IPS DF 19.7 (cell line): ENCODE measurements at regions not wholly inside any gene's neighbourhood (a gene's known extent, or its start where the extent isn't known, plus 50 kb on each side); places are given as distances from the start of the nearest gene placed in this dataset.

Source experiments
- DNase-seq: peaks from one replicate; pipeline ENCODE4 v3.0.0-alpha.2; 2013; ENCODE audit warnings: low read depth, low spot score

DNA sequence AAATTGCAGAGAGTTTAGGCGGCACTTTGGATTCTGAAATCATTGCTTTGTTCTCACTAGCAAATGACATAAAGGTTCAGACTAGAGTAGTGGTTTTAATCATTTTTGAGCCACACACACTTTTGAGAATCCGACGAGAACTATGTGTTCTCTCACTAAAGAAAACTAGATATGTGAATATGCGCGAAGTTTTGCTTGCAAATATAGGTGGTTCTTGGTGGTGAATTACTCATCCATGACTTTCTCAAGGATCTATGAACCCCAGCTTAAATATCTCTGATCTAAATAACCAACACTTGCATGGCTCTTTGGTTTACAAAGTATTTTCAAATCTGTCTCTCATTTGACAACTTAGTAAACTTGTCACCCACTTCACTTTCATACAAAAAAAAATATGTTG, 54.8 kb downstream of the NOG start:
- DNase-seq: no peak

DNA sequence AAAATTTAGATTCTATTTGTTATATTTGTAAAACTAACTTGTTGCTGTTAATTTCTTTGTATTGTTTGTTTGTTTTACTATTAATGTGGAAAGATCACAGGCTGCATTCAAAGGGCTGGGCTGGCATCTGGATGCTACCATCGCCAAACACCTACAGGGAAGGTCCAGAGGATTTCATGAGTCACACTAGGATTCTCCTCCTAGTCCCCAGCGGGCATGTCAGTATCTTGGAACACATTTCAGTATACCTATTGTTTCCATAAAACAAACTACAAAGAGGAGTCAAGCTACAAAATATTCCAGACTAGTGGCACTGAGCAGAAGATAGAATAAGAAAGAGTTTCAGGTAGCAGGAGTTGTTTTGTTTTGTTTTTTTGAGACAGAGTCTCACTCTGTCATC, 55.3 kb downstream of the NOG start:
- no peak for DNase-seq

DNA sequence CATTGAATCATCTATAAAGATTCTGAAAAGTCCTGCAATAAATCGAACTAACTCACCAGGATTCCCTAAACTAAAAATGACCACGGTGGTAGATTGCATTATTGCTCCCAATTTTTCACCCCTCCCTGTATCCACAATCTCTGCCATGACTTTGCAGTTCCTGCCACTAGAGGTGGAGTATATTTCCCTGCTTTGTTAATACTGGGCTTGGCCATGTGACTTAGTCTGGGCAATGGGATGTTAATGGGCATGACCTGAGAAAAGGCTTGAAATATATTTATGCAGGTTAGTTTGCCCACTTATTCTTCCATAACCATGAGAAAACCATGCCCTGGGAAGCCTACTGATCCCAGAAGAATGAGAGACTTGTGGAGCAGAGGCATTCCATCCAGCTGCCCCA, 59.1 kb downstream of the NOG start:
- DNase-seq: no peak

DNA sequence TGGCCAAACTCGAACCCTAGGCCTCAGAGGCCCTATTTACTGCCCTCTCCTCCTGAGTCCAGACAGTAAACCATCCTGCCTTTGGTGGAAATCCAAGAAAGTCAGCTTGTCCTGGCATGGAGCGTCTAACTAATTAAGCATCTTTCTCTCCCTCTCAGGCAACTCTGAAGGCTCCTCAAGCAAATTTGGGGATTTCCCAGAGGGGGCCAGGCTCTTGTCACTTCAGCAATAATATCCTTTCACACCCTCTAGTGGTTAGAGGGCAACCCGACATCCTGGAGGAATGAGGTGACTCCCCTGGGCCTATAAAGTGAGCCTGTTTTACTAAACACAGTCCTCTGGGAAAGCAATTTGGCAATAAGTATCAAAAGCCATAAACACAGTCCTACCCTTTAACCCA, 60.4 kb downstream of the NOG start:
- peak; percentile 48 for DNase-seq

DNA sequence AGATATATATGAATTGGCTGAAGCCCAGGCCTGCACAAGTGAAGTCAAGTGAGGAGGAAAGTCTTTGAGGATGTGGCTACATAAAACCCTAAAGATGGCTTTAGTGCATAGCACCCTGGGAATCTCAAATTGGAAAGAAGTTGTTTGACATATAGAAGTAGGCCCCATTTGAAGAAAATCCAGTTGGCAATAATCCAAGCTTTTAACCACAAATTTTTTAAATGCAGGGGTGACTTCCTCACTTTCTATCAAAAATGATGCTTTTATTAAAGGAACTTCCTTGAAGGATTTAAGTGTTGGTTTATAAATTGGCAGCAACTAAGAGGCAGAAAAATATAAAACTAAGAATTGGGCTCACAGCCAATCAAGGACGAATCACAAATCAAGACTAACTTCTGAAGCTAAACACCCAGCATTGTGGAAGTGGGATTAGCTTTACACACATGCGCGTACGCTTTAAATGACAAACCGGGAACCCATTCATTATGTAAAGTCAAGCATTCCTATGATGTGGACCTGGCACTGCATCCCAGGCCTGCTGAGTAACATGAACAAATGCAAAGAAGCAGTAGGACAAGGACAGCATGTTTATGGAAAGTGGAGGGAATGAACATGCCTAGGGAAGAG, 63.3 kb downstream of the NOG start:
- DNase-seq: no peak

DNA sequence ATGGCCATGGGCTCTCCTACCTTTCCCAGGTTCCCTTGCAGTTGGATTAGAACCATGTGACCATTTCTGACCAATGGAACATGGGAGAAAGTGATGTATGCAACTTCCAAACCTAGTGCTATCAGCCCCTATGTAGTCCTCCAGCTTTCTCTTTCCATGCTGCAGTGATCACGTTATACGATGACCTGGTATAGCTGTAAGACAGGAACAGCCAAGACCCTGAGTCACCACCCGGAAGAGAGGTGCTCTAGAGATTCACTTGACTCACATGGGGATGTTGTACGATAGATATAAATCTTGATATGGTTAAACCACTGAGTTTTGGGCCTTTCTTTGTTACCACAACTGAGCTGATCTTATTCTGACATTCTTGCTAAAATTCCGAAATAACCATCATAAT, 65.1 kb downstream of the NOG start:
- DNase-seq: no peak

DNA sequence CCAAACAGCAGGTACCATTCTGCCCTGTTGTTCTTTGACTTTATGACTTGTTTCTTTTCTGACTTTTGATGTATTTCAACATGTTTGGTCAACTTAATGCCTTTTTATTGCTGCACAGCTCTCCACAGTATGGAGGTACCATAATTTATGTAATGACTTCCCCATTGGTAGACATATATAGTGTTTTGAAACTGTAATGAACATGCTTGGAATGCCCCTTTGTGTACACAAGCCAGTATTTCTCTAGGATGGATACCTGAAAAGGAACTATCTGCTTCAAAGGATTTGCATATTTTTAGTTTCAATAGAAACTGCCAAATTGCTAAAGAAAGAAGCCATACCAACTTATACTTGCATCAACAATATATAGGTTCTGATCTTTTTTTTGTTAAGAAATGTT, 66.1 kb downstream of the NOG start:
- DNase-seq: no peak

DNA sequence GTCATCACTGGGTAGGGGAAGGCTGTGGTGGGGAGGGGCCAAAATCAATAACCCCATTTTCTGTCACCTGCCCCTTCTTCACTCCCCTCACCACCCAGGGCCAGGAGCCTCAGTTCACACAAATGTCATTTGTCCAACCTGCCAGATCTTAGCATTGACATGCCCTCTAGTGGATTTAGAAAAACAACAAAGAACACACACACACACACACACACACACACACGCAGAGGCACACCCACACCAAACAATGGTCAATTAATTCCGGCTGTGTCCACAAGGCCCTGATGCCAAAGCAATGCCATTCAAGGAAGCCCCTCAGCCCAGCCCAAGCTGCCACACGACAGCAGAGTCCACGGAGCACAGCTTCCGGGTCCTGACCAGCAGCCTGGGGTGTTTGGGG, 68.4 kb downstream of the NOG start:
- DNase-seq: no peak

DNA sequence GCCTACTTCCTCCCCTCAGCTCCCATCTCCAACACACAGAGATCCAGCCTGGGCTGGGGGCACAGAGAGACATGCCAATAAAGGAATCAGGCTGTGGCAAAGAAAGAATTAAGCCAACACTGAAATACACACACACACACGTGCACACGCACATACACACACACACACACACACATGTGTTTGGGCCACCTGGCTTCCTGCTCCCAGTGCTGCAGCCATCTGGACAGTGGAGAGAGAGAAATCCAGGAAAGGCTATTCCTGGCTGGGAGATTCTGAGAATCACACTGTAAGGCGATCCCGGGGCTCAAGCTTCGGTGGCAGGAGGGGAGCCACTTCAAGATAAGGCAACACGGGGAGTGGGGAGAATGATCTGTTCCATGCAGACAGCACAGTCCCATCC, 72.4 kb downstream of the NOG start:
- no peak for DNase-seq

DNA sequence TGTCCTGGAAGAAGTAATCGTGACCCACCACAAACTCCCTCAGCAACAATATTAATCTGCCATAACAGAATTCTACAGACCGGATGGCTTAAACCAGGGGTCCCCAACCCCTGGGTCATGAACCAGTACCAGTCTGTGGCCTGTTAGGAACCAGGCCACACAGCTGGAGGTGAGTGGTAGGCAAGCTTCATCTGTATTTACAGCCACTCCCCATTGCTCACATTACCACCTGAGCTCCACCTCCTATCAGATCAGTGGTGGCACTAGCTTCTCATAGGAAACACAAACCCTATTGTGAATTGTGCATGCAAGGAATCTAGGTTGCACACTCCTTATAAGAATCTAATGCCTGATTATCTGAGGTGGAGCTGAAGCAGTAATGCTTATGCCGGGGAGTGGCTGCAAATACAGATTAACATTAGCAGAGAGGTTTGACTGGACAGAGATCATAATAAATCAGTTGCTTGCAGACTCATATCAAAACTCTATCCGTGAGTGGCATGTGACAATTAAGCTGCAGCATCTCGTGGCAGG, 74.5 kb downstream of the NOG start:
- no peak for DNase-seq

DNA sequence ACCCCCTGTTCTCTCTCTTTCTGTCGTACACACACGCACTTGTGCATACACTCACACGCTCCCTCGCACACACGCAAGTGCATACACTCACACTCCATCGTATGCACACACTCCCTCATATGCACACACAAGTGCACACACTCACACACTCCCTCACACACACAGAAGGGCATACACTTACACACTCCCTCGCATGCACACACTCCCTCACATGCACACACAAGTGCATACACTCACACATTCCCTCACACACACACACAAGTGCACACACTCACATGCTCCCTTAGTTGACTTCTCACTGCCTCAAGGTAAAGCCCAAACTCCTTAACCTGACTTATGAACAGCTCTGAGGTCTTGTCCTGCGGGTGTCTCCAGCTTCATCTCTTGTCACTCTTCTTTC, 78.7 kb downstream of the NOG start:
- no peak for DNase-seq

DNA sequence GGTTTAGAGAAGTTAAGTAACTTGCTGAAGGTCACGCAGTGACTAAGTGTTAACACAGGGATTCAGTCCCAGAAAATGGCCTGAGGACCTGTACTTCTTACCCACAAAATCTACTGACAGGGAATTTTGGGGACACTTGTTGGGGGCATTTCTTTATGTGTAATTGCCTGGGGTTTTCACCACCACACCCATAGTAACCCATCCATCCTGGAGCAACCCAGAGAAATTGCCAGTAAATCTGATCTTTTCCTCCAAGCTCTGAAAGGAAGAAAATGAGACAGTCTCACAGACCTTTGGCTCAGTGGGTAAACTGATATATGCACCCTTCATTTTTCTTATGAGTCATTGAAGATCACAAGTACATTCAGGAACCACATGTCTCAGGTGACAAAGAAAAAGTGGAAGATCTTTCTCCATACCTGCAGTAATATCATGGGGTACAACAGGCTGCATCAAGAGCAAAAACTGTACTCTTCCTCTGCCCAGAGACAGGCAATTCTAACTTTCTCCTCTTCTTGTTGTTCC, 81.0 kb downstream of the NOG start:
- DNase-seq: no peak

DNA sequence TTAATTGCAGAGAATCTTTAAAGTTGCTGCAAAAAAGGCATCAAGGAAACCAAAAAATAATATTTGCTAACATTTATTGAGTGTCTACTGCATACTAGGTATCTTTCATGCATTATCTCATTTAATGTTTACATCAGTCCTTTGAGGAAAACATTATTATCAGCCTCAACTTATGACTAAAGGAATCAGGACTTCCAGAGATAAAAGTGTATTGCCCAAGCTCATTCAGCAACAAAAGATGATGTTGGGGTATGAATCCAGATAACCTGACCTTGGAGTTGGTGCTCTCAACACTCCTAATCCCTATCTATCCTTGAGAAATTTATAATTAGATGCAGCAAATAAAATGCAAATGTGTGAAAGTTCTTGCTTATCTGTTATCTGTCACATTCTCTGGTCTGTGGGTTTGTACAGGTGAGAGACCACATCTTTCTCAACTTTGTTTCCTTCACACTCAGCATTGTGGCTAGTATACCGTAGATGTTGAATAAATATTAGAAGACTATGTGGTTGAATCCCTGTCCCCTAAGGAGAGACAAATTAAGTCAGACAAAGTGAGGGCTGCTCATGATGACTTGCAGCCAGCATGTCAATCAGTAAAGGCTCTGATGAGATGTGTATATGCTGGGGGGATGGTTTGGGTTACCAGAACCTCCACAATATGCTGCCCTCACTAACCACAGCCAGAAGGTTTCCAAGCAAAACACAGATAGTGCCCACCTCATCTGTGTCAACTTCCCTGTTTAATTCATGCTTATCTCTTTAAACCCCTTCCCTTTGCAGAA, 82.6 kb downstream of the NOG start:
- DNase-seq: no peak

DNA sequence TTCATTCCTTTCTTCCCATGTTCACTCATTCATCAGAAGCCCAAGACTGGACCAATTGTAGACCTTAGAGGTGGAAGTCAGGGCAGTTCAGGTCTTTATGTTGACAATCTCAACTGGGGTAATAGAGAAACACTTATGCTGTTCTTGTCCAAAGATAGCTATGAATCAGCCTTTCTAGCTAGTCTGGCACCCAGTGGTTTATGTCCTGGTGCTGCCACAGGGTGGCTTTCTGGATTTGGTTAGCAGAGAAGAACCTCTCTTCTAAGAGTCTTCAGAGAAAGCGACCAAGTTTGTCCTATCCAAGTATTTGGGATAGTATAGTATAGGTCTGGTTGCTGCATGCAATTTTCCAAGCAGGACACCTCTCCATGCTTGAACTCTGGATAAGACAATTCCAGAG, 83.3 kb downstream of the NOG start:
- DNase-seq: no peak

DNA sequence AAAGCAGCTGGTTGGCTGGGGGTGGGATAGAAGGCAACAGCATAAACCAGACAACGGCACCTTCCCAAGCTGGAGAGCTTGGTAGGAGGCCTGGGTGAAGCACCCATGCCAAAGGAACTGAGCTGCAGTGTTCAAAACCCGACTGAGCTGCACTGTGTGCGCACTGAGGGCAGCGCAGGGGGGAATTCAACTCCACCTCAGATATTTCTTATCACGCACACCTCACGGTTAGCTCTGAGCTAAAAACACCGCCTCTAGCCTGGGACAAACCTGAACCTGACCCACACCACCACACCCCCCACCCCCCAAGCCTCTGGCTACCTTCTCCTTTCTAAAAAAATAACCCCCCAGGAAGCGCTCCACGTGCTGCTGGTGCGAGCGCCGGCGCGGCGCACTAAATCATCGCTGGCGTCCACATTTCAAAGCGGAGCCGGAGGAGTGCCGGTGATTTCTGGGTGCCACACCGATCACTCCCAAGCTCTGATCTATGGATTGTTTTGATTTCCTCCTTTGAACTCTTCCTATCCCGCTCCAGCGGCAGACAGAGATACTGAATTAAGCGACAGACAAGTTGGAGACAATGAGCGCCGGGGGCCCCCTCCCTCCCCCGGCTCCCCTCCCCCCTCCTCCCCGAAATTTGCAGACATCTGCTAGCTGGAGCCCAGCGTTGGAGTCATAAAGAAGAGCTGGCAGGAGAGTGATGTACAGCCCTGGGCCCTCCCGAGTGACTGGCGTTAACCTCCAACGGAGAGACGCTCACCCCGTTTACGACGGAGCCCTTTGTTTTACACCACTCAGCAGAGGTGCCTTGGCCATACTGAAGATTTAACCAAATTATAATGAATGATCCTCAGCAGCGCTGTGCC, 85.0 kb downstream of the NOG start:
- DNase-seq: no peak

DNA sequence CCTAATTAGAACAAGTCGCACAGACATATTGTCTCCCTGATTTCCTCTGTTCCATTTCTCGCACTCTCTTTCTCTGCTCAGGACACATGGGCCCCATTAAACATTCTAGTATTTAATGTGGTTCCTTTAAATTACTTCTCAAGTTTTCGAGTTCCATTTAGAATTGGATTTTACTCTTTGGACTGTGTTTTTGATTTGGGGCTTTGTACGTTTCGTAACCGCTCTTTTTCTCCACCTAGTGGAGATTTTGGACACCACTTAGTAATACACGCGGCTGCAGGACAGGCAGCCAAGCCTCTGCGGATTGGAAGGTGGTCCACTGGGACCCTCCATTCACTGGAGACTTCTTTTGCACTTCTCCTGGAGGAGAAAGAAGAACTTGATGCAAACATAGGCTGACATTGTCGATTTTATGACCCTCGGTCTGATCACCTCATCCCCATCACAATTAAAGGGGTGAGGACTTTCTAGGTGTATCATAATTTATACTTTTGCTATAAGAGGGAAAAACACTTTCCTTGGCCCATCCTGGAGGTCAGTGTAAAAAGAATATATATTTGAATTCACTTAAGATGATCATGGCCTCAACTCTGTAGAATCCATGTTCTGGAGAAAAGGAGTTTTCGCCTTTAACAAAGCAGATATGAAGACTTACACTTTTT, 85.7 kb downstream of the NOG start:
- DNase-seq: no peak

DNA sequence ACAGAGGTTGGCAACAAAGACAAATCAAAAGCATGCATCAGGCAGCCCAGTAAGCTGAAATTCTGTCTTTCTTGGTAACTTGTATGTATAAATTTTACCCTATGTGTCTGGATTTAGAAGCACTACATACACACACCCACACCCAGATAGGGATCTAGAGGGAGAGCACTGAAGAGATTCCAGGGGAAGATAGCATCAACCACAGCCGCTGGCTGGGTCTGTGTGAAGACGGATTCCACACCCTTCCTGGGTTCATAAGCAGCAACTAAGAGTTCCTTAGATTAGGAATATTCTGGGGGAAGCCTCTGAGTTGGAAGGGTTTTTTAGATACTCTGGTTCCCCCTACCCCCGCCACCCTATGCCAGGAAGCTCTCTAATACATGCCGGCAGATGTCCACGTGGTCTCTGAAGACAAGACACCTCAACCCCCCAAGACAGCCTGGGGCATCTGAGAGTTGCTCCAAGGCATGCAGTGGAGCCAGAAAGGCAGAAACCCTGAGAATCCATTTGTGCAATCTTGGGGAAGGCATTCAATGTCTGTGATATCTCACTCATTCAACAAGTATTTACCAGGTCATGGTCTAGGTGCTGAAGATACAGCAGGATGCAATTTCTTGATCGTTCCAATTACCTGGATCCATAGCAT, 86.4 kb downstream of the NOG start:
- no peak for DNase-seq

DNA sequence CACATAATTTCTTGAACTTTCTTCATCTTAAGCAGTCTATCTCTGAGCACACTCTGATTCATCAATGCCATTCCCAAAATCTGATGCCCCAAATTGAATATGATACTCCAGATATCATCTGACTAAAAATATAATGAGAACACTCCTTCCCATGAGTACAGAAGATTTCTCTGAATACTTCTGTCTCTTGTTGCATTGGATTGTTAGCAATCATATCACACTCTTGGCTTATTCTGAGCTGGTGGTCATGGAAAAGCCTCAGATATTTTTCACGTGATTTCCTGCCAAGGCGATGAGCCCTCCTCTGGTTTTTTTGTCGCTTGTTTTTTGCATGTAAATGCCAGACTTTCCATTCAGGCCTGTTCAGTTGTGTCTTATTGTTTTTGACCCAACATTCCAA, 87.2 kb downstream of the NOG start:
- DNase-seq: no peak

DNA sequence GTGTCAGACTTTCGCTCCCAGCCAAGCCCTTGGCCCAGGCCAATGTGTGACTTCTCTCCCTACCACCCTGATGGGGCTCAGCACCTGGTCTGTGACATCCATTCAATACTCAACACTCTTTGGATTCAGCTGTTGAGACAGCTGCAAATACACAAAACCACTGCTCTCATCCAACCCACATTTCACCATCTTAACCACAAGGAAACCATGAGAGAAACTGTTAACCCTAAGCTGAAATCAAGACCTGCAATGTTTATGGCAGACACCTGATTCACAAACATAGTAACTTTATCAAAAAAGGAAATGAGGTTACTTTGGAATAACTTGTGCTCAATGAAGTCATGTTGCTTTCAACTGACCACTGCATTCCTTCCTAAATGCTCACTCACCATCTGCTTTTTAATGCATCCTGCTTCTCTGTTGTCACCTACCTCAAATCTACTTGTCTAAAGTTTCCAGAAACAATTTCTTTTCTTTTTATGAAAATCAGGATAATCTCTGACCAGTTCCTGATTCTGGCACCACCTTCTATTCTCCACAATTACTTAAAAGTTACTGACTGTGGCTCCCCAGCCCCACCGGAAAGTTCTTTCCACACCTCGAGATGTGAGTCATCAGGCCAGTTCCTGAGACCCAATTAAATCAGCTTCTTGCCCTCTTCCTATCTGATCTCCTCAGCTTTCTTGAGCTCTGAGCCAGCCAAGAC, 88.2 kb downstream of the NOG start:
- DNase-seq: no peak

DNA sequence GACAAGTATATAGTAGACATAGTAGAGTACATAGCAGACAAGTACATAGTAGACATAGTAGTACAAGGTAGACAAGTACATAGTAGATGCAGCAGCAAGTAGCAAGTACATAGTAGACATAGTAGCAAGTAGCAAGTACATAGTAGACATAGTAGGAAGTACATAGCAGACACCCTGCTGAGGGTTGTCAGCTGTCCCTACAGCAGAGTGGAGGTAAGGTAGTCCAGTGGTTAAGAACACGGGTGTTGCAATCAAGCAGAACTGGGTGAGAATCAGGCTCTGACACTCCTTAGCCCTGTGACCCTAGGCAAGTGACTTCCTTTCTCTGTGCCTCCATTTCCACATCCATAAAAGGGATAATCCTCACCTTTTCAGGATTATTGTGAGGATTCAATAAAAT, 94.7 kb downstream of the NOG start:
- DNase-seq: no peak
